NCI-H2171 treated with DMSO at 0.1 percent for 48 hours (cell line): ENCODE measurements at regions not wholly inside any gene's neighbourhood (a gene's known extent, or its start where the extent isn't known, plus 50 kb on each side); places are given as distances from the start of the nearest gene placed in this dataset.

ENCODE experiments used
- DNase-seq: peaks from one replicate; lab custom pipeline; 2025; lab: John Stamatoyannopoulos, UW

DNA sequence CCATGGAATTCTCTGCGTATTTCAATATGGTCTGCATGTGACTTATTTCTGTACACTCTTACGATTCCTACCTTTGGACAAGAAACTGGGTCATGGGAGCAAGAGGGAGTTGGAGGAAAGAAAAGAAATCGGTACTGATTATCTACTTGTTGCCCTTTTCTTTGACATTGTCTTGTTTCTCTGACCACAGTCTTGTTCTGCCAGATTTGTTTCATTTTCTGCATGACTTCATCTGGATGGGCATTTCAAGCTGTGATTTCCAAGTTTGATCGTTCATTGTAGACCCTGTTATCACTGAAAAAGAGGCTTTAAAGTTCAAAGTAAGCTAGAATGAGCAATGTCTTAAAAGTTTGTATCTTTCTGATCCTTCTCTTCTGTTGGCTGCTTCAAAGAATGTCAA lies 2186.3 kb upstream of the CELF4 start:
- no peak for DNase-seq

DNA sequence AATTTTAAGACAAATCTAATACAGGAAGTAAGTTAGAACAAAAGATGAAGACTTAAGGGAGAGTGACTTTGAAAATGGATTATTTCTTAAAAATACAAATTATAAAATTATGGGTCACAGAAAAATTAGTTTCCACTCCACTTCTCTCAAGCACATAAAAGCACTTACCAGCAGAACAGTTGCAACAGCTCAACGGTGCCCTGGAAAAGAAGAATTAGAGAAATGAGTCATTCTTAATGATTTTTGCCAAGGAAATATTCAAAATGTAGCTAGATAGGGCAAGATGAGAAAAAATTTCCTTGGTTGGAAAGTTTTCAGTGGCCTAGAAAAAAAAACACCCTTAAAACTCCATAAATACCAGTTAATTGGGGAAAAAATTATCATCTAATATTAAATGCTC lies 2185.6 kb upstream of the CELF4 start:
- no peak for DNase-seq

DNA sequence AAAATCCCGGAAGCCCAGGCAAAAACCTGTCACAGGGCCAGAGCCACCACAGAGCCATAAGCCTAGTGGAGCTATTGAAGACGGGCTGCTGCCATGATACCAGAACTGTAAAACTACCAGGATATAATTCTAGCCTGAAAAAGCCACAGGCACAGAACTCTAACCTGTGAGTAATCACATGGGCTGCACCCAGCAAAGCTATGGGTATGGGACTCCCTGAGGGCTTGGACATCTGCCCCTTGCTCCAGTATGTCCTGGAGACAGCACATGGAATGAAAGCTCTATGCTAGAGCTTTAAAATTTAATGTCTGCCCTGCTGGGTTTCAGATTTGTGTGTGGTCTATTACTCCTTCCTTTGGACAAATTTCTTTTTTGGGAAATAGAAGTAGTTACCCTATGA lies 2183.6 kb upstream of the CELF4 start:
- no peak for DNase-seq

DNA sequence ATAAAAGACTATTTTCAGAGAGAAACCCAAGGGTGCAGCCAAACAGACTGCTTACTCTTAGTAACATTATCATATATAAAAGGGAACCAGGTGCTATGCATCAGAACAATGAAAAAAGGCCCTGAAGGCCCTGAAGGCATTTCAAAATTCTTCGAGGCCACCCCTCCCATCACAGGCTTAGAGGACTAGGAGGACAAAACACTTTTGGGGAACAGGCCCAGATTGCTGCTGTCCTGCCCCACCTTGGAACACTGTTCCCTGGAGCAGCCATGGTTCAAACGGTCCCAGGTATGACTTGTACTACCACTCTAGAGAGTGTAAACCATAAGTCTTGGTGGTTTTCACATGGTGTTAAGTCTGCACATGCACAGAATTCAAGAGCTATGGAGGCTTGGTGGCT lies 2183.1 kb upstream of the CELF4 start:
- DNase-seq: no peak

DNA sequence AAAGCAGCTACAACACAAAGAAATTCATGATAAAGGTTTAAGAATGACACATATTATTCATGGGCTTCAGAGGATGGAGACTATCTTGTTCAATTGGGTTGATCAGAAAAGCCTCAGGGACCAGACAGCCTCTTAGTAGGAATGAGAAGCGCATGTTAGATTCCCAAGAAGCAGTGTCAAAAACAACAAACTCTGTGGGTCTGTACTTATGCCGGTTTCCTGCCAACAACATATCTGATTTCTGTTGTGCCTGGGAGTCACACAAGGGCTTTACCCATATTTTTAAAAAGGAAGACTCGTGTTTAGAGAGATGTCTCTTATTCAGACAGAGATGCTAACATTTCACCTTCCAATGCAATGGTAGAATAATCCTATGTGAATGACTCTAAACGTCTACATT lies 2180.6 kb upstream of the CELF4 start:
- DNase-seq: no peak

DNA sequence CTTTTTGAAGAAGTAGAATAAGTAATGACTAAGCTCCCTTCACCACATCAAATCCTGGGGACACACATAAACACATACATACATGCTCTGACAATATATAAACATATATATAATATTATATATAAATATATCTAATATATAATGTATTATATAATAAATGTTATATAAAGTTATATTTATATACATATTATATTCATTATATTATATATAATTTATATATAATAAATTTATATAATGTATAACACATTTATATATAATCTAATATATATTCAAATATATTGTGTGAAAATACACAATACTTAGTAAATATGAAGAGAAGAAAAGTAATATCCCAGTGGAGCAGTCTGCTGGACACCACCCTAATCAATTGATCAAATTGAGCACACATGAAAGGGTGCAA lies 2177.9 kb upstream of the CELF4 start:
- DNase-seq: no peak

DNA sequence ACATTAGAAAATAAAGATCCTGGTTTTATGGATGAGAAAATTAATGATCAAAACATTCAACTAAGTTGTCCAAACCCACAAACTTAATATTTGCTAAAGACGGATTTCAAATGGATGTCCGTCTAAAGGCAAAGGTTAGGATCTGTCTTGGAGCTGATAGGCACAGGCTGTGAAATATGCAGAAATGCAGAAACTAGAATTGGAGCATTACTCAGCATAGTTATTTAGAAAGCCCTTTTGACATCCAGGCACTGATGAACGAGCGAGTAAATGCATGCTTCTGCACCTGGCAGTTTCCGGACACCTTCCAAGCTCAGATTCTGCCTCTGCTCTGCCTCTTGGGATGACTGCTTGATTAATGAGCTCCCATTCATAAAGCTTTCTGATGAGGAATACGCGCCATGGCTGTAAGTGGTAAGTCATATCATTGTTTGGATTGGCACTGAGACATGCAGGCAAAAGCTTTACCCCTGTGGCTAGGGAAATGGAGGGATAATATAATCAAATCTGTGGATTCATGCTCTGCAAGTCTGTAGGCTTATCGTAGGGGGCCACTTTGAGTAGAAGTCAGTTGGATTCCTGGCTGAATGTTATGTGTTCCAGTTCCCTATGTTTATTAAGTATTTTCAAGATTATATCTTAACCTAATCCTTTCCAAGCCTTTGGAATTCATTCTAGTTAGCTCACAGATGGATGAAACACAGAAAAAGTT lies 2176.3 kb upstream of the CELF4 start:
- DNase-seq: peak; percentile 48

DNA sequence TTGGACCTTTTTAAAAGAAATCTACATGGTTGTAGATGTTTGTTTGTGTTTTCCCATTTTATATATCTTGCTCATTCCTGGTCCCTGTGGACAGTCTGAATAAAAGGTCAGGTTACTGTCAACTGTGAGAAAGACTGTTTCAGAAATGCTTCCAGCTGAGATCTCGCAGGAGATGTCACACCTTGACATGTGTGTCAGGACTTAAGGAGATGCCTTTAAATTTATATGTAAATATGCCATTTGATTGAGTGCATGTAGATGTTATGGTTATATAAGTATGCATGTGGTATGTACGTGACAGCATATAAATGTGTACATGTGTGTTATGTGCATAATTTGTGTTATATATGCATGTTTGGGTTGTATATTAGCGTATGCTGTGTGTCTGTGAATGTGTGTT lies 2172.3 kb upstream of the CELF4 start:
- DNase-seq: no peak

DNA sequence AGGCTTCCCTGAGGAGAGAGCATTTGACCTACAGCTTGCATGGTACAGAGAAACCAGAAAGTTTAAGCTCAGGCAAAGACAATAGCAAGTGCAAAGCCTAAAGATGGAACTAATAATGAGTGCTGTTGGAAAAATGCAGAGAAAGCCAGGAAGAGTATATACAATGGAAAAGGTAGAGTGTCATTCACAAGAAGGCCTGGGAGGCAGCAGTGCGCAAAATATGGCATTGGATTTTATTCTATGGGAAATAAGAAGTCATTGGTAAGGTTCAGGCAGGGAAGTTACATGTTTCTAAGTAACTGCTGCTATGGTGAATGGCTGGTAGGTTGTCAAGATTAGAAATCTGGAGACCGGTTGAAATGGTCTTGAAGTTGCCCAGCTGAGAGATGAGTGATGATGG lies 2167.3 kb upstream of the CELF4 start:
- no peak for DNase-seq

DNA sequence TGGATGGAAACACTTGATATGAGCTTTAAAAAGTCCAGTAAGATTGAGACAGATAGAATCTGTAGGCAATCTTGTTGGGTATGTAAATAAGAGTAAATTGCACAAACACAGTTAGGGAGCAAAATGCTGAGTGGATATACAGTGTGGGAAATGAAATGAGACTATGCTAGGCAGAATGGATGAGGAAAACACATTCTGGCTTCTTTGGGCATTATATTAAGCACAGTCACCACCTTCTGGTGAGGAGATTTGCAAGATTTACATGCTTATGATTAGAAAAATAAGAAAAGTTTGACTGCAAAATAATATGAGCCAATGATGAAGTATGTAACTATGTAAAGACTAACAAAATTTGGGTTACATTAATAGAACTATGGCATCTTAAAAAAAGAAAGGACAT lies 2165.0 kb upstream of the CELF4 start:
- no peak for DNase-seq

DNA sequence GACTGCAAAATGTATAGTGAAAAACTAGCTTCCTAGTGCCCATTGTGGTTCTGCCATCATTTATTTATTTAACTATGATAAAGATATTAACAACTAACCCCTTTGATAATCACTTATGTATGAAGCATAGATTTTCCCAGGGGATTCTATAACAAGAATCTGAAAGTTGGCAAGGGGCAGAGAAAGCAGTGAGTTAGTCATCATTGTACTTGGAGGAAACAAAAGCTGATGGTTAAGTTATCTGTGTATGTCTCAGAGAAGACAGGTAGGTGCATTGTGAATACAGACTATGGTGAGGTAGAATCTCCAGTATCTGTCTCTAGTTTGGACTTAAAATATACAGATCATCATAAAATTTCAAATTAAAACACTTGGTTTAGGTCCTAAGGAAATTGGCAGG lies 2159.1 kb upstream of the CELF4 start:
- peak; percentile 27 for DNase-seq

DNA sequence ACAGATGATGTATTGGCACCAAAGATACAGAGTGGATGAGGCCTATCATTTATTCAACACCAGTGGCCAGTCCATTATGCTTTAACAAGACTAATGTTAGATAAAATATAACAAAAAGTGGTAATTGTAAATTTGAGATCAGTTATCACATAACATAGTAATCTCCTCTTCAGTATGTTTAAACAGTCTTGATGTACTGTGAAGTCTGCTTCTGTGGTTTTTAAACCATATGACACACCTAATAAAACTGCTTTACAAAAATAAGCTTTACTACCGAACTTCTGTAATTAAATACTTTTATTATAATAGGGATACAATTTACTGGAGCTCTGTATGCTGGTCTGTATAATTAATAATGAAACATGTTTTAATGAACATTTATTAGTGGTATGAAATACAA lies 2156.1 kb upstream of the CELF4 start:
- no peak for DNase-seq

DNA sequence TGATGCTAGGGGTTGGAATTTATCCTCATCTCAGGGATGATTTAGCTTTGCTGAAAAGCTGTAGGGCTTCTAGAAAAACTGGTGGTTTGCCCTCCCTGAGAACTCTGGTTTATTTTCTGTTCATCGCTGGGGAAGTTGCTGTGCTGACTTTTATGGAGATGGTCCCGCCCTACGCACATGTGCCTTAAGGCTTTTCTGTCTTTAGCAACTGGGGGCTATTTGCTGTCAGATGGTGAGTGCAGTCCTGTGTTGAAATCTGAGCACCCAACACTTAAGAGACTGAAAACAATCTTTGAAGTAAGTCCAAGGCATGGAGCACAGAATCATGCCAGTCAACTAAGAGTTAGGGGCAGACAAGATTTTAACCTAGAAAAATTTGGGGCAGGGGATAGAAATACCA lies 2148.4 kb upstream of the CELF4 start:
- DNase-seq: peak; percentile 23

DNA sequence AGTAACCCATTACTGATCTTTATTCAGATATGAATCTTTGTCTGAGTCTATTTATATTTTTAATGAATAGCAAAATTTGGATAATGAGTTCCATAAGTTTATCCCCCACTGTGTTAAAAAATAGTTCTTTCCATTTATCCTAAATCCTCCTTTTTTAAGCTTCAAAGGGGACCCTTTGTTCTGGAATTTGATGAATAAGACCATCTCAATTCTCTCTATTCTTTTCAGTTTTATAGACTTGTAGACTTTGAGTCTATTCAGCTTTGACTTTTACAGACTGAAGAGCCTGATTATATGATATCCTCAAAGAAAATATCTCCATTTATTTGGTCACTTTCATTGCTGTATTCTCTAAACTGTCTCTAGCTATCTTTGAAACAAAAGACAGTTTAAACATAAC lies 2146.1 kb upstream of the CELF4 start:
- DNase-seq: no peak

DNA sequence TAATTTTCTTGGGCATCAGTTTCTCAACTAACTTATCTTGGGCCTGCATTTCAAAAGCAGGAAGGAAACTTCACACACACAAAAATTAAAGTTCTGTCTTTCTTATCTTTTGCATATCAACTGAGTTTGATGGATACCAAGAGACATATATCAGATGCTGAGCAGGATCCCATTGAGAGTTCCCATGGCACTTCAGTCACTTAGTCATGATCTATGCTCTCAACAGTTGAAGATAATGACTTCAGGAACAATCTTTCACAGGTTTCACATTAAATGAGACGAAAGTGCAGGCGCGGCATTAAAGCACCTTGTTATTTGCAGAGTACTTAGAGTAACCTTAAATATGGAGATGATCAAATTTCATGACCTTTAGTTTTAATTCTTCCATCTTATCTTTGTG lies 2139.8 kb upstream of the CELF4 start:
- no peak for DNase-seq

DNA sequence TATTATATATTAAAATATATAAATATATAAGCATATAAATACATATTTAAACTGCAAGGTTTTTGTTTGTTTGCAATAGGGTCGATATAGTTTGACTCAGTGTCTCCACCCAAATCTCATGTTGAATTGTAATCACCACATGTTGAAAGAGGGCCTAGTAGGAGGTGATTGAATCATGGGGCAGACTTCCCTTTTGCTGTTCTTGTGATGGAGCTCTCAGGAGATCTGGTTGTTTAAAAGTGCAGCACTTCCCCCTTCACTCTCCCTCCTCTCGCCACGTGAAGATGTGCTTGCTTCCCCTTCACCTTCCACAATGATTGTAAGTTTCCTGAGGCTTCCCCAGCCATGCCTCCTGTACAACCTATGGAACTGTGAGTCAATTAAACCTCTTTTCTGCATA lies 2137.3 kb upstream of the CELF4 start:
- DNase-seq: no peak

DNA sequence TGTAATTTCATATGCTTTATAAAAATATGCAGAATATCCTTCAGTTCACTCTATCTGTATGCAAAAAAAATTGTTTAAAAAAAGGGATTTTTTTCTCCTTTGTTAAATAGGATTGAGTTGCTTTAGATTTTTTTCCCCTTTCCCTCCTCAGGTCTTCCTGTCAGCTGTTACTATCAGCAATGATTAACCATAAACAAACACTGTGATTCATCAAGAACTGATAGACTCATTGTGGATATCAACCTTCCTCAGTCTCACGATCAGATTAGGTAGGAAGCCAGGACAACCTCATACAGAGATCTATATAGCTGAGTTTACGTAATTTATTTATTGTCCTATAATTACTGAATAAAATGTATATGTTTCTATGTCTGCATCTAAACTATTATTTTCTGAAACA lies 2136.2 kb upstream of the CELF4 start:
- DNase-seq: no peak

DNA sequence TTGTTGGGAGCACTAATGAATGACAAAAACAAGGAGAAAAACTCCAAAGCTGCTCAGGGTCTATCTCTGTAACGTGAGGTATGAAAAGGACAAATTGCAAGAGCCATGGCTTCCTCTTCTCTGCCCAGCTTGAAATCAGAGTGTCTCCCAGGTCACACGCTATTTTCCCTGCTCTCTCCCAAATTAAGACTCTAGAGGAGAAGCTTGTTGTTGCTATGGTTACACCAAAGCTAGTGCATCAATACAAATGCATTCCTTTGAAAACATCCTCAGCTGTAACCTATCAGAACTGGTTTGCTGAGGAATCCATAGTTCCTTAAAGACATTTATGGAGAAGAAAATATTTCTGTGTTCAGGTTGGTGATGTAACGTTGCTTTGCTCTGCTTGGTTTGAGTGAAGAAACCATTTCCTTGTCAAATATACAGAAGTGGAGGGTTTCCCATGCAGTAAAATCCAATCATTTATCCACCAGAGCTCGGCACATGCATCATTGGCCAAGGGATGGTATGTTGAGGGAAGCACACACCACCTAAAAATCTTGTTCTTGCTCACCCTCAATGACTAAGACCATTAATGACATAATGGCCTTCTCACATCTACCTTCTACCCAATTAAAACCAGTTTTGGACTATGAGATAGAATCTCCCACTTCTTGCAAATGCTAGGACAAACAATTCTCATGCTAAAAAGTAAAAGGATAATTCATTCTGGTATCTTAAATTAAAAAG lies 2135.6 kb upstream of the CELF4 start:
- no peak for DNase-seq

DNA sequence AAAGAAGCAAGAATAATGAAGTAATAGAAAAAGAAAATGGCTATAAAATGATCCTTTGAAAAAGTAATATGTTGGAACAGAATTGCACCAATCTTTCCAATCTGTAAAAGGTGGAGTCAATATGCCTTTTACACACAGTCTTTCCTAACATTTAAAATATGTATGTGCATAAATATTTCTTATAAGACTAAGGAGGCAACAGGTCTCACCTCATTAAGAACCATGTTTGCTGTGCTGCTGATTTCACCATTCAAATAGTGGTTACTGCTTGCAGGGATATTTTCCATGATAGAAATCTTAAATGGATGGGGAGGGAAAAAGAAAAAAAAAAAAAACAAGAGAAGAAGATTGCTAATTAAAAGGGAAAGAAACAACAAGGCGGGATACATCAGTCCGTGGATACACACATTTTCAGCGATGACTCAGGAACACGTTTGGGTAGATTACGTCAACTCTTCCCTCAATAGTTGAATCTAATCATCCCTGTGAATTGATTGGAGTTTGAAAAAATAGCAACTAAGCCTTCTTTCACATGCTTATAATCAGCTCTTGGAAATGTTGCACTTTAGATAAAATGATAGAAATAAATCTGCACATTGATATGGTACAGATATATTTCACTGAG lies 2133.9 kb upstream of the CELF4 start:
- DNase-seq: no peak

DNA sequence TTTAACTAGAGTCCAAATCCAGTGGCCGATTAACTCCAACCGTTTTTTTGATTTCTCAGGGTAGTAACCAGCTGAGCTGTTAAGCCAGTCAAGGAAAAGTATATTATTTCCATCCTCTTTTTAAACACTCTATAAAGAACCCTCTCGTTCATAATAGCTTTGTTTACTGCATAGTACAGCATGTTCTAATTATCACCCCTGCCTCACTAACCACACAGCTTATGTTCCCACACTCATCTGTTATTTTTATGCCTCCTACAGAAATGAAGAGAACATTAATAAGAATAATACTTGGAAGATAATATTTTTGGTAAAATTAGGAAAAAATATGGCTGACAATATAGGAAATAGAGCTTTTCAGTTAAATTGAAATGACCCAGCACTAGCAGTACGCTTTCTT lies 2132.8 kb upstream of the CELF4 start:
- no peak for DNase-seq

DNA sequence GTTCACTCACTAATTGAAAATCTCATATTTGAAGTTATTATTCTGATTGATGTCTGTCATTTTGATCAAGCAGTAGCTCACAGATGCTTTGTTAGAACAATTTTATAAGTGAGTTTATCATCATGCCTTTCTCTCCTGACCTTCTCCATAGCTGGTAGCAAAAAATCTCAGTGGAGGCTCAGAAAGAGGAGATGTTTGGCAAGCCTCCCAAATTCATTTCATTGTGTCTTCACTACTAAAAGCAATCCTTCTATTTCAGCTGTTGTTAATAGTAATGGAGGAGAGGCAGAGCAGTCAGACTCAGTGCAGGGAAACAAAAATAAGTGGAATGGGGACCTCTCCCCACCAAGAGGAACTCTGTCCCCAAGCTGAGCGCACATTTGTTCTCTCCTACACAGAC lies 2127.8 kb upstream of the CELF4 start:
- DNase-seq: no peak

DNA sequence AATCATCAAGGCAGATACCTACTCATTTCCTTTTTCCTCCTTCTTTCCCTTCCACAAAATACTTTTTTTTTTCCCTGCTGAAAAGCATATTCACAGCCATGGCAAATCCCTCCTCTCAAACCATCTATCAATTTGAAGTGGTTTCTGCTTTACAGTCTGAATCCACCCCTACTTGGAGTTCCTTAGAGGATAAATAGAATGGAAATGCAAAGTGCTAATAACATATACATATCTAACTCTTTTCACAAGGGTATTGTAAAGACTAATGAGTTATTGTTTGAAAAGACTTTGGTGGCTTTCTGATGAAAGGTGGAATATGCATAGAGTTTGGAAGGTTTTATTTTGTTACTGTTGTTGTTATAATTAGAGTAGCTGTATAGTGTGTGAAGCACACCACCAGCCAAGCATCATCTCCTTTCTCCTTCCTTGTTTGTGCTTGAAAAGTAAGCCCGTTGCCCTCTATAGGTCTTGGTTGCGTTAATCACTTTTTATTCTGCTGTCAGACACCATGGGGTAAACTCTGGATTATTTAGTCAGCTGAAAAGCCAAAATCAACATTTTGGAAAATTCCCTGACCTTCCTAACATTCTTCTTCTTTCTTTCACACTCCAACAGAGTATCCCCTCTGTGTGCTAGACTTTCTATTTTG lies 2126.9 kb upstream of the CELF4 start:
- DNase-seq: no peak

DNA sequence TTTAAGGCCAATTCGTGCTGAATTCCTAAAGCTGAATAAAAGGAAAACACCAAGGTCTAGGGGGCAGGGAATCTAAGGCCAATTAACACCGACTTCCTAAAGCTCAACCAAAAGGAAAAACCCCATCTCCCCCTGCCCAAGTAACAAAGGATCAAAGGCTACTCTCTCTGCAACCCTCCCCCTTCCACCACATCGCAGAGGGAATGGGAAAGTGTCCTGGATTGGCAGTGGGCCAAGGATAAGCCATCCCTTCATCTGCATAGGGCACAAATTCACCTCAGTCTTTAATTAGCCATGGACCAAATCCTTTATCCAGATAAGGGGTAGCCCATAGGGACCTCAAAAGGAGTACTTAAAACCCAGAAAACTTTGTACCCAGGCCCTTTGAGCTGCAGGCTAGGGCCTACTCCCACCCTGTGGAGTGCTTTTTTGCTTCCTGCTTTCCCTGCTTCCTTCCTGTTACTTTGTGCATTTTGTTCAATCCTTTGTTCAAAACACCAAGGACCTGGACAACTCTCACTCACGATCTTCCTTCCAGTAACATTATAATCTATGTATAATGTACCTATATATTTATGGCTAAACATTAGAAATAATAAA lies 2119.8 kb upstream of the CELF4 start:
- DNase-seq: no peak
